Adipocyte (in vitro differentiated cells): ENCODE measurements at regions not wholly inside any gene's neighbourhood (a gene's known extent, or its start where the extent isn't known, plus 50 kb on each side); places are given as distances from the start of the nearest gene placed in this dataset.
A peak's percentile ranks its signal among the peaks of the same experiment; 100 is the strongest.

Experiments
- DNase-seq: peaks from one replicate; pipeline ENCODE4 v3.0.0-alpha.2; 2015; ENCODE audit warnings: low read depth
- H3K27me3 ChIP-seq: replicated peaks from 2 replicates; pipeline ENCODE4 v1.7.0; 2013; ENCODE audit warnings: mild to moderate bottlenecking, low read length, moderate library complexity; ENCODE audit not compliant: control insufficient read depth, insufficient read depth
- H3K36me3 ChIP-seq: 2 replicates; pipeline ENCODE4 v1.7.0; 2013; ENCODE audit warnings: low read length, mild to moderate bottlenecking, moderate library complexity; ENCODE audit not compliant: control insufficient read depth, insufficient read depth, severe bottlenecking
- H3K4me1 ChIP-seq: 2 replicates; pipeline ENCODE4 v1.7.0; 2013; ENCODE audit warnings: mild to moderate bottlenecking, low read length, moderate library complexity; ENCODE audit not compliant: control insufficient read depth, insufficient read depth
- H3K4me3 ChIP-seq: 2 replicates; pipeline ENCODE4 v1.7.0; 2013; ENCODE audit warnings: mild to moderate bottlenecking, low read length, moderate library complexity
- H3K9ac ChIP-seq: 2 replicates; pipeline ENCODE4 v1.7.0; 2013; ENCODE audit warnings: mild to moderate bottlenecking, low read length, moderate library complexity
- H3K9me3 ChIP-seq: 2 replicates; pipeline ENCODE4 v1.7.0; 2013; ENCODE audit warnings: mild to moderate bottlenecking, low read length, moderate library complexity; ENCODE audit not compliant: control insufficient read depth

GRCh38 chr22:26894766-26895485, 237.5 kb downstream of the MIAT start:
- no peaks in the 10 kb centered on the region for H3K27me3 ChIP-seq
- peaks cover 38% of the 10 kb centered on the region for H3K4me1 ChIP-seq
- DNase-seq = peak; percentile 94
- H3K9ac ChIP-seq = peak overlapping the region; percentile 79
- H3K4me3 ChIP-seq = peak overlapping the region; percentile 31
- peaks cover 3% of the 10 kb centered on the region for H3K9me3 ChIP-seq
- no peaks in the 10 kb centered on the region for H3K36me3 ChIP-seq

- Histone ChIP-seq H3K4me3 (no peak overlapping the region), H3K27me3 (no peaks in the 10 kb centered on the region), H3K9me3 (peaks cover 3% of the 10 kb centered on the region), H3K36me3 (no peaks in the 10 kb centered on the region), H3K4me1 (peaks cover 27% of the 10 kb centered on the region), H3K9ac (no peak overlapping the region)
- DNase-seq = no peak
Measured at GRCh38 chr22:26897384-26897783, 240.0 kb downstream of the MIAT start.

GRCh38 chr22:26898946-26899605, 241.7 kb downstream of the MIAT start:
- Histone ChIP-seq H3K9ac (no peak overlapping the region), H3K9me3 (peaks cover 3% of the 10 kb centered on the region), H3K36me3 (no peaks in the 10 kb centered on the region), H3K4me1 (peaks cover 22% of the 10 kb centered on the region), H3K4me3 (no peak overlapping the region), H3K27me3 (peaks cover 9% of the 10 kb centered on the region)
- no peak for DNase-seq

GRCh38 chr22:26900787-26901186, 243.4 kb downstream of the MIAT start:
- Histone ChIP-seq H3K36me3 (no peaks in the 10 kb centered on the region), H3K4me1 (peaks cover 8% of the 10 kb centered on the region), H3K27me3 (peaks cover 17% of the 10 kb centered on the region), H3K9me3 (peaks cover 3% of the 10 kb centered on the region), H3K9ac (no peak overlapping the region), H3K4me3 (no peak overlapping the region)
- no peak for DNase-seq

- Histone ChIP-seq H3K9me3 (peaks cover 3% of the 10 kb centered on the region), H3K9ac (no peak overlapping the region), H3K4me3 (no peak overlapping the region), H3K36me3 (no peaks in the 10 kb centered on the region), H3K4me1 (peaks cover 4% of the 10 kb centered on the region), H3K27me3 (peaks cover 22% of the 10 kb centered on the region)
- DNase-seq = no peak
Measured at GRCh38 chr22:26901198-26901816, 243.9 kb downstream of the MIAT start.

GRCh38 chr22:26902401-26903029, 245.1 kb downstream of the MIAT start:
- Histone ChIP-seq H3K4me3 (no peak overlapping the region), H3K36me3 (no peaks in the 10 kb centered on the region), H3K9ac (no peak overlapping the region), H3K9me3 (peaks cover 3% of the 10 kb centered on the region), H3K27me3 (peaks cover 32% of the 10 kb centered on the region), H3K4me1 (peaks cover 4% of the 10 kb centered on the region)
- DNase-seq = no peak

GRCh38 chr22:26903030-26903856, 245.9 kb downstream of the MIAT start:
- Histone ChIP-seq H3K4me1 (peaks cover 4% of the 10 kb centered on the region), H3K27me3 (peaks cover 32% of the 10 kb centered on the region), H3K36me3 (no peaks in the 10 kb centered on the region), H3K9me3 (peaks cover 3% of the 10 kb centered on the region), H3K9ac (no peak overlapping the region), H3K4me3 (no peak overlapping the region)
- no peak for DNase-seq

- no peaks in the 10 kb centered on the region for H3K36me3 ChIP-seq
- H3K9ac ChIP-seq = no peak overlapping the region
- no peak overlapping the region for H3K4me3 ChIP-seq
- DNase-seq = no peak
- H3K4me1 ChIP-seq = peaks cover 4% of the 10 kb centered on the region
- peaks cover 8% of the 10 kb centered on the region for H3K9me3 ChIP-seq
- peaks cover 40% of the 10 kb centered on the region for H3K27me3 ChIP-seq
Measured at GRCh38 chr22:26904483-26904882, 247.1 kb downstream of the MIAT start.

GRCh38 chr22:26905076-26905475, 247.7 kb downstream of the MIAT start:
- no peak overlapping the region for H3K4me3 ChIP-seq
- peaks cover 40% of the 10 kb centered on the region for H3K27me3 ChIP-seq
- no peaks in the 10 kb centered on the region for H3K36me3 ChIP-seq
- H3K4me1 ChIP-seq = peaks cover 4% of the 10 kb centered on the region
- peaks cover 8% of the 10 kb centered on the region for H3K9me3 ChIP-seq
- DNase-seq = no peak
- no peak overlapping the region for H3K9ac ChIP-seq

GRCh38 chr22:26905640-26906039, 248.3 kb downstream of the MIAT start:
- H3K36me3 ChIP-seq = no peaks in the 10 kb centered on the region
- H3K9ac ChIP-seq = no peak overlapping the region
- peaks cover 43% of the 10 kb centered on the region for H3K27me3 ChIP-seq
- H3K4me3 ChIP-seq = no peak overlapping the region
- peaks cover 8% of the 10 kb centered on the region for H3K9me3 ChIP-seq
- no peak for DNase-seq
- peaks cover 4% of the 10 kb centered on the region for H3K4me1 ChIP-seq
